ENCODE measurements at regions not wholly inside any gene's neighbourhood (a gene's known extent, or its start where the extent isn't known, plus 50 kb on each side); places are given as distances from the start of the nearest gene placed in this dataset.
A peak's percentile ranks its signal among the peaks of the same experiment; 100 is the strongest.

- no peak for TF ChIP-seq PPARA (CRISPR knock-in tag; IDR thresholded peaks at IDR 0.05; ENCODE audit: borderline replicate concordance)
- TF ChIP-seq TCF4 (CRISPR knock-in tag; IDR thresholded peaks at IDR 0.05; ENCODE audit: borderline replicate concordance), result no peak
Observed at GRCh38 chr2:20507166-20507692, 60.4 kb downstream of the RHOB start (continued).

- no peak for TF ChIP-seq ZC3H10 (CRISPR knock-in tag; IDR thresholded peaks at IDR 0.05)
- no peak for TF ChIP-seq PPARA (CRISPR knock-in tag; IDR thresholded peaks at IDR 0.05; ENCODE audit: borderline replicate concordance)
- TF ChIP-seq CSRNP3 (CRISPR knock-in tag; IDR thresholded peaks at IDR 0.05), result no peak
- TF ChIP-seq ZNF565 (CRISPR knock-in tag; conservative IDR thresholded peaks at IDR 0.05; ENCODE audit: low read depth), result no peak
- TF ChIP-seq, protein P1, sequence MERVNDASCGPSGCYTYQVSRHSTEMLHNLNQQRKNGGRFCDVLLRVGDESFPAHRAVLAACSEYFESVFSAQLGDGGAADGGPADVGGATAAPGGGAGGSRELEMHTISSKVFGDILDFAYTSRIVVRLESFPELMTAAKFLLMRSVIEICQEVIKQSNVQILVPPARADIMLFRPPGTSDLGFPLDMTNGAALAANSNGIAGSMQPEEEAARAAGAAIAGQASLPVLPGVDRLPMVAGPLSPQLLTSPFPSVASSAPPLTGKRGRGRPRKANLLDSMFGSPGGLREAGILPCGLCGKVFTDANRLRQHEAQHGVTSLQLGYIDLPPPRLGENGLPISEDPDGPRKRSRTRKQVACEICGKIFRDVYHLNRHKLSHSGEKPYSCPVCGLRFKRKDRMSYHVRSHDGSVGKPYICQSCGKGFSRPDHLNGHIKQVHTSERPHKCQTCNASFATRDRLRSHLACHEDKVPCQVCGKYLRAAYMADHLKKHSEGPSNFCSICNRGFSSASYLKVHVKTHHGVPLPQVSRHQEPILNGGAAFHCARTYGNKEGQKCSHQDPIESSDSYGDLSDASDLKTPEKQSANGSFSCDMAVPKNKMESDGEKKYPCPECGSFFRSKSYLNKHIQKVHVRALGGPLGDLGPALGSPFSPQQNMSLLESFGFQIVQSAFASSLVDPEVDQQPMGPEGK (CRISPR knock-in tag; IDR thresholded peaks at IDR 0.05; ENCODE audit: borderline replicate concordance), result no peak
- TF ChIP-seq ZNF8 (CRISPR knock-in tag; IDR thresholded peaks at IDR 0.05), result no peak
- TF ChIP-seq SNAI2 (CRISPR knock-in tag; IDR thresholded peaks at IDR 0.05), result no peak
- TF ChIP-seq CSDC2 (CRISPR knock-in tag; IDR thresholded peaks at IDR 0.05), result no peak
- TF ChIP-seq TSHZ2 (CRISPR knock-in tag; IDR thresholded peaks at IDR 0.05), result no peak
- no peak for TF ChIP-seq ZNF70 (CRISPR knock-in tag; IDR thresholded peaks at IDR 0.05)
- TF ChIP-seq OSR1 (CRISPR knock-in tag; IDR thresholded peaks at IDR 0.05), result no peak
- no peak for TF ChIP-seq ISL1 (CRISPR knock-in tag; IDR thresholded peaks at IDR 0.05)
- TF ChIP-seq TCF4 (CRISPR knock-in tag; IDR thresholded peaks at IDR 0.05; ENCODE audit: borderline replicate concordance), result no peak
- TF ChIP-seq BACH2 (CRISPR knock-in tag; IDR thresholded peaks at IDR 0.05; ENCODE audit: borderline replicate concordance), result no peak
- ATAC-seq, result no peak
Observed at GRCh38 chr2:20507711-20508110, 60.8 kb downstream of the RHOB start.

DNA sequence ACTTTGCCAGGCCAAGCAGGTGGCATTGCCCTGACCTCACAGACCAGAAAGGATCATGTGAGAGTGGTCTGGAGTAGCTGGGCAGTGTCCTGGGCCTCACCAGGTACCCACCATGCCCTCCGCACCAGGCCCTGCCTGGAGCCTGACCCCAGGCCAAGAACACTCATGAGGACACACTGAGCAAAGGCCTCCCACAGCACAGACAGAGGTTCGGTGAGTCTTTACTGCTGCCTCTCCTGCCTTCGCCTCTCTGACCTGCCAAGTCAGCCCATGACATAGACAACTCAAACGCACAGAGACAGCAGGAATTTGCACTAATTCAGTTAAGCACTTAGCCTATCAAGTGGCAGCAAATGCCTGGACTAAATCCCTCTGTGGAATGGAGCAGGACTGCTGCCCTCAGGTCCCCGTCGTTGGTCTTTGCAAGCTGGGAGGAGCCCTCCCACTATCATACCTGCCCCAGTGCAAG, 62.5 kb downstream of the RHOB start:
- TF ChIP-seq CSDC2 (CRISPR knock-in tag; IDR thresholded peaks at IDR 0.05) (no peak), ZNF8 (CRISPR knock-in tag; IDR thresholded peaks at IDR 0.05) (no peak), TSHZ2 (CRISPR knock-in tag; IDR thresholded peaks at IDR 0.05) (peak; percentile 64; the same call in 1 of the 2 replicates), ISL1 (CRISPR knock-in tag; IDR thresholded peaks at IDR 0.05) (peak; percentile 67), ZFP3 (CRISPR knock-in tag; IDR thresholded peaks at IDR 0.05) (peak; percentile 70; the same call in 1 of the 2 replicates), SNAI2 (CRISPR knock-in tag; IDR thresholded peaks at IDR 0.05) (peak; percentile 52; the same call in 1 of the 2 replicates)

DNA sequence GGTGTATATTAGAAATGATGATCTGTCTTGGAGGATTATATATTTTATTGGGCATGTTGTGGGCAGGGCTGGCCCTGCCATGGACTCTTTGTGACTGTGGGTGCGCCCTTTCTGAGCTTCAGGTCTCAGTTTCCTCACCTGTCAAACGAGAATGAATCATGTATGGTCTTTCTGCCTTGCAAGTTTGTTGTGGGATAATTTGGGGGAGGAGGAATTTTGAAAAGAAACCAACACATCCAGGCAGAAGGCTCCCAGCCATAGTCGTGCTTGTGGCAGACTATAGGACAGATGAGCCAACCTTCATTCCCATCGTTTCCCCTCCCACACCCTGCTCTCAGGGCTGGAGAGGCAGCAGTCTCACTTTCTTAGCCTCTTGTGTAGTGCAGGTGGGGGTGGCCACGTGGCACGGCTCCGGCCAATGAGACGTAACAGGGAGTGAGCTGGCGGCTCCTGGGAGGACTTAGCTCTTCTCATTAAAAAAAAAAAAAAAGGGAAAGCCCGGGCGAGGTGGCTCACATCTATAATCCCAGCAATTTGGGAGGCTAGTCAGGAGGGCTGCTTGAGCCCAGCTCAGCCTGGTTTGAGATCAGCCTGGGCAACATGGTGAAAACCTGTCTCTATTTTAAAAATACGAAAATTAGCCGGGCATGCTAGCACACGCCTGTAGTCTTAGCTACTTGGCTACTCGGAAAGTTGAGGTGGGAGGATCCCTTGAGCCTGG, 63.1 kb downstream of the RHOB start:
- ATAC-seq, result peak; percentile 36
- no peak for TF ChIP-seq TSHZ2 (CRISPR knock-in tag; IDR thresholded peaks at IDR 0.05)
- TF ChIP-seq GLIS3 (CRISPR knock-in tag; IDR thresholded peaks at IDR 0.05), result no peak
- no peak for TF ChIP-seq CSDC2 (CRISPR knock-in tag; IDR thresholded peaks at IDR 0.05)
- TF ChIP-seq OSR1 (CRISPR knock-in tag; IDR thresholded peaks at IDR 0.05), result no peak
- TF ChIP-seq, protein P1 (CRISPR knock-in tag; IDR thresholded peaks at IDR 0.05; ENCODE audit: borderline replicate concordance), result no peak
- TF ChIP-seq ZFP30 (CRISPR knock-in tag; IDR thresholded peaks at IDR 0.05), result no peak
- no peak for TF ChIP-seq ARNTL (CRISPR knock-in tag; IDR thresholded peaks at IDR 0.05; ENCODE audit: borderline replicate concordance, low read depth)

More for the DNA sequence above, 62.5 kb downstream of the RHOB start:
- peak; percentile 89 for ATAC-seq

All from SK-N-SH treated with all-trans-retinoic acid at 6 μM for 48 hours (cell line).